IMR-90 (cell line): ENCODE measurements at regions not wholly inside any gene's neighbourhood (a gene's known extent, or its start where the extent isn't known, plus 50 kb on each side); places are given as distances from the start of the nearest gene placed in this dataset.

Source experiments
- ATAC-seq: fragments of 200-7000 bp; cut with Tn5 transposase; 2 replicates; pipeline ENCODE4 v1.9.1; 2020; ENCODE audit warnings: low read depth, mild to moderate bottlenecking, moderate library complexity
- BruUV-seq: library from RNA; stranded (reverse); fragments of 400-500 nt; replicated peaks from 2 replicates; lab custom pipeline; 2021; lab: Mats Ljungman, UMichigan
- CTCF ChIA-PET: fragments of 300-600 bp; formaldehyde crosslinking; extraction: SDS; loops from one replicate; lab custom pipeline; 2021; ENCODE audit warnings: antibody characterized with exemption; lab: Yijun Ruan, JAX
- POLR2A ChIA-PET: fragments of 300-600 bp; sonication (Branson Sonifier 250); formaldehyde crosslinking; loops from one replicate; lab custom pipeline; 2022; ENCODE audit warnings: antibody characterized with exemption; ENCODE audit not compliant: unreplicated experiment; lab: Charles Lee
- DNase-seq: peaks from one replicate; pipeline ENCODE4 v3.0.0; 2013
- H2AFZ ChIP-seq: replicated peaks from 2 replicates; pipeline ENCODE3; 2013; ENCODE audit warnings: low read length, mild to moderate bottlenecking; ENCODE audit not compliant: poor library complexity
- H2AK5ac ChIP-seq: 2 replicates; pipeline ENCODE4 v1.6.1; 2013; ENCODE audit warnings: low read depth, low read length, inconsistent platforms
- H2AK9ac ChIP-seq: replicated peaks from 2 replicates; pipeline ENCODE3; 2013; ENCODE audit warnings: mild to moderate bottlenecking, low read depth, low read length, moderate library complexity; ENCODE audit not compliant: poor library complexity
- H2BK120ac ChIP-seq: 2 replicates; pipeline ENCODE4 v1.6.1; 2013; ENCODE audit warnings: low read depth, low read length, inconsistent platforms
- H2BK15ac ChIP-seq: 3 replicates; pipeline ENCODE4 v1.6.1; 2013; ENCODE audit warnings: low read depth, low read length, inconsistent platforms
- H2BK20ac ChIP-seq: 2 replicates; pipeline ENCODE4 v1.6.1; 2013; ENCODE audit warnings: low read depth, mild to moderate bottlenecking, inconsistent platforms, low read length, moderate library complexity
- H2BK5ac ChIP-seq: 2 replicates; pipeline ENCODE4 v1.6.1; 2013; ENCODE audit warnings: mild to moderate bottlenecking, low read depth, low read length, inconsistent platforms; ENCODE audit not compliant: poor library complexity, severe bottlenecking
- H3K14ac ChIP-seq: replicated peaks from 2 replicates; pipeline ENCODE4 v1.6.1; 2013; ENCODE audit warnings: low read depth, low read length, inconsistent platforms
- H3K18ac ChIP-seq: 2 replicates; pipeline ENCODE4 v1.6.1; 2013; ENCODE audit warnings: low read depth, low read length, control low read depth
- H3K23ac ChIP-seq: 2 replicates; pipeline ENCODE4 v1.6.1; 2013; ENCODE audit warnings: low read depth, low read length, inconsistent platforms
- H3K27ac ChIP-seq: 2 replicates; pipeline ENCODE4 v1.5.1; 2013; ENCODE audit warnings: mild to moderate bottlenecking, control low read depth, low read length; ENCODE audit not compliant: insufficient read depth
- H3K27me3 ChIP-seq: 2 replicates; pipeline ENCODE4 v1.6.1; 2013; ENCODE audit warnings: low read length; ENCODE audit not compliant: control insufficient read depth, insufficient read depth
- H3K36me3 ChIP-seq: 2 replicates; pipeline ENCODE4 v1.6.1; 2013; ENCODE audit warnings: low read length, mixed read lengths; ENCODE audit not compliant: control insufficient read depth, insufficient read depth
- H3K4ac ChIP-seq: 2 replicates; pipeline ENCODE4 v1.6.1; 2013; ENCODE audit warnings: low read depth, low read length, inconsistent platforms
- H3K4me1 ChIP-seq: 2 replicates; pipeline ENCODE4 v1.6.1; 2013; ENCODE audit warnings: low read length, mixed read lengths; ENCODE audit not compliant: control insufficient read depth, insufficient read depth
- H3K4me2 ChIP-seq: 2 replicates; pipeline ENCODE4 v1.6.1; 2013; ENCODE audit warnings: low read depth, mild to moderate bottlenecking, control low read depth, low read length, moderate library complexity
- H3K4me3 ChIP-seq: 2 replicates; pipeline ENCODE4 v1.5.1; 2013; ENCODE audit warnings: low read depth, mild to moderate bottlenecking, control low read depth, low read length, moderate library complexity; ENCODE audit not compliant: insufficient read depth
- H3K56ac ChIP-seq: 2 replicates; pipeline ENCODE4 v1.6.1; 2013; ENCODE audit warnings: low read length, inconsistent platforms; ENCODE audit not compliant: insufficient read depth; ENCODE audit errors: extremely low read depth
- H3K79me1 ChIP-seq, 2 experiments: 2 replicates each; pipeline ENCODE4 v1.6.1; 2013; ENCODE audit warnings: low read length in 2 of 2, inconsistent platforms in 1 of 2, low read depth in 1 of 2
- H3K9ac ChIP-seq: 2 replicates; pipeline ENCODE4 v1.6.1; 2013; ENCODE audit warnings: low read depth, low read length, control low read depth
- H3K9me1 ChIP-seq: 2 replicates; pipeline ENCODE4 v1.6.1; 2013; ENCODE audit warnings: low read length, inconsistent platforms; ENCODE audit not compliant: insufficient read depth
- H3K9me3 ChIP-seq: 2 replicates; pipeline ENCODE4 v1.6.1; 2013; ENCODE audit warnings: low read length; ENCODE audit not compliant: control insufficient read depth, insufficient read depth
- H4K20me1 ChIP-seq: 2 replicates; pipeline ENCODE4 v1.6.1; 2013; ENCODE audit warnings: low read length, inconsistent platforms; ENCODE audit not compliant: insufficient read depth
- H4K5ac ChIP-seq: 2 replicates; pipeline ENCODE4 v1.6.1; 2013; ENCODE audit warnings: mild to moderate bottlenecking, low read depth, low read length, control low read depth
- H4K8ac ChIP-seq, 2 experiments: 2 replicates each; pipeline ENCODE4 v1.6.1; 2013; ENCODE audit warnings: low read depth in 2 of 2, low read length in 2 of 2, control low read depth in 1 of 2, inconsistent platforms in 1 of 2
- H4K91ac ChIP-seq: 2 replicates; pipeline ENCODE4 v1.6.1; 2013; ENCODE audit warnings: low read depth, low read length, inconsistent platforms; ENCODE audit not compliant: insufficient read depth
- BHLHE40 ChIP-seq: fragments of 150-350 bp; IDR thresholded peaks from 2 replicates; pipeline ENCODE4 v1.6.1; 2016; ENCODE audit warnings: mild to moderate bottlenecking, low read depth, low read length
- CEBPB ChIP-seq: IDR thresholded peaks from 2 replicates; pipeline ENCODE4 v1.6.1; 2012; ENCODE audit warnings: low read depth, low read length, improper control_type of control experiment
- CHD1 ChIP-seq: IDR thresholded peaks from 2 replicates; pipeline ENCODE4 v1.6.1; 2012; ENCODE audit warnings: low read depth, low read length, improper control_type of control experiment
- CTCF ChIP-seq: conservative IDR thresholded peaks from 2 replicates; pipeline ENCODE4 v1.5.1; 2012; ENCODE audit warnings: mild to moderate bottlenecking, low read depth, low read length, improper control_type of control experiment
- ELK1 ChIP-seq: fragments of 150-350 bp; IDR thresholded peaks from 2 replicates; pipeline ENCODE4 v1.6.1; 2016; ENCODE audit warnings: low read depth, mild to moderate bottlenecking, low read length, moderate library complexity, borderline replicate concordance
- MAFK ChIP-seq: IDR thresholded peaks from 2 replicates; pipeline ENCODE4 v1.6.1; 2012; ENCODE audit warnings: low read depth, low read length, improper control_type of control experiment
- MAZ ChIP-seq: IDR thresholded peaks from 2 replicates; pipeline ENCODE4 v1.6.1; 2012; ENCODE audit warnings: low read depth, mild to moderate bottlenecking, low read length, improper control_type of control experiment, moderate library complexity, borderline replicate concordance
- POLR2A ChIP-seq: IDR thresholded peaks from 2 replicates; pipeline ENCODE4 v1.6.1; 2012; ENCODE audit warnings: mild to moderate bottlenecking, low read depth, low read length
- RAD21 ChIP-seq: IDR thresholded peaks from 2 replicates; pipeline ENCODE4 v1.6.1; 2012; ENCODE audit warnings: low read length, improper control_type of control experiment
- RCOR1 ChIP-seq: IDR thresholded peaks from 2 replicates; pipeline ENCODE4 v1.6.1; 2012; ENCODE audit warnings: mild to moderate bottlenecking, low read length, improper control_type of control experiment; ENCODE audit not compliant: insufficient replicate concordance
- RFX5 ChIP-seq: IDR thresholded peaks from 2 replicates; pipeline ENCODE4 v1.8.0; 2012; ENCODE audit warnings: low read depth, mild to moderate bottlenecking, low read length, moderate library complexity
- SMC3 ChIP-seq: fragments of 150-350 bp; IDR thresholded peaks from 2 replicates; pipeline ENCODE4 v1.6.1; 2016; ENCODE audit warnings: low read depth, mild to moderate bottlenecking, antibody characterized with exemption, low read length, moderate library complexity
- USF2 ChIP-seq: fragments of 150-350 bp; IDR thresholded peaks from 2 replicates; pipeline ENCODE4 v1.6.1; 2017; ENCODE audit warnings: mild to moderate bottlenecking, antibody characterized with exemption, low read length, low read depth
- WGBS, 2 experiments: methylation state at CpG; one replicate each; pipeline versions ENCODE4 v1.1.5 to v1.1.7; 2013; ENCODE audit warnings: missing lambda C conversion rate in 2 of 2; ENCODE audit not compliant: insufficient read length in 1 of 2; ENCODE audit errors: extremely low coverage in 2 of 2; 5-methylcytosine and 5-hydroxymethylcytosine counted together
- dilution Hi-C: fragments of 300-500 bp; cut with HindIII; formaldehyde crosslinking; loops from one replicate; pipeline ENCODE4 v1.14.3; 2018; ENCODE audit warnings: low sequenced_read_pairs; ENCODE audit not compliant: unreplicated experiment
- in situ Hi-C: fragments of 300-500 bp; cut with MboI; formaldehyde crosslinking; loops from 3 replicates; pipeline ENCODE4 v1.14.3; 2019; ENCODE audit warnings: low sequenced_read_pairs, inconsistent platforms, mixed read lengths
- intact Hi-C: fragments of 100-400 bp; cut with micrococcal nuclease; formaldehyde crosslinking; loops from 2 replicates; pipeline ENCODE4 v1.10.0; 2022

DNA sequence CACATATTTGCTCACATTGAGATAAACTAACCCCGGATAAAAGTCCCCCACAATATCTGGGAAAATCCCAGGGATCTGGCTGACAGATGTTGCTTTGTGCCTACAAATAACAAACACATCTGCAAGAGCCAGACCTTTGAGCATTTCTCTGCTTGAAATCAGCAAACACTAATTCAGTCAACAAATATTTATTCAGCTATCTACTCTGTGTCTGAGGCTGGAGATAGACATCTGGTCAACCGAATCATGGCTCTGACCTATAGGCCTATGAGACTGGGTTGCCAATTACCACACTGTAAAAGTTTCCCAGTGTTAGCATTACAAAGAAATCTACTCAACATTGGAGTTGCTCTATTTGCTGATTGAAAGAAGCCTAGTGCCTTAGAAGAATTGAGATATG lies 201.1 kb upstream of the CADPS start:
- Histone ChIP-seq H3K79me1 (no peaks in the 10 kb centered on the region), H3K9me3 (0 out of 2 replicates have a peak, but pooled peaks cover 3% of the 10 kb centered on the region), H3K14ac (no peak overlapping the region), H3K18ac (no peak overlapping the region), H3K23ac (no peak overlapping the region), H4K20me1 (no peaks in the 10 kb centered on the region), H3K36me3 (no peaks in the 10 kb centered on the region), H4K5ac (no peak overlapping the region), H3K56ac (no peak overlapping the region), H3K4ac (no peak overlapping the region), H4K8ac (no peak overlapping the region), H2BK5ac (no peak overlapping the region), H4K91ac (no peak overlapping the region), H2BK120ac (no peak overlapping the region), H2BK15ac (no peak overlapping the region), H2AFZ (no peak overlapping the region), H3K9ac (no peak overlapping the region), H2AK9ac (no peak overlapping the region), H3K4me2 (no peak overlapping the region), H3K9me1 (no peaks in the 10 kb centered on the region), H2AK5ac (no peak overlapping the region), H2BK20ac (no peak overlapping the region), H3K4me3 (no peak overlapping the region), H3K27ac (no peak overlapping the region), H3K4me1 (no peaks in the 10 kb centered on the region), H3K27me3 (no peaks in the 10 kb centered on the region)
- in situ Hi-C loops = no loop called here
- POLR2A ChIA-PET = no interaction called here
- intact Hi-C loops = no loop called here
- no peak for DNase-seq
- TF ChIP-seq RCOR1 (no peak), MAZ (no peak), RAD21 (no peak), ELK1 (no peak), USF2 (no peak), MAFK (no peak), CHD1 (no peak), RFX5 (no peak), CEBPB (no peak), BHLHE40 (no peak), CTCF (no peak), POLR2A (no peak), SMC3 (no peak)
- ATAC-seq = no peak
- no CpG with 5 or more reads among the region's 2 CpGs for WGBS, 2 experiments
- CTCF ChIA-PET = interaction anchor here (0.6 kb wide), 1 partner anchor 13 kb away, joined by 5 read pairs; no protein-coding TSS in a partner anchor
- no TSS peak for BruUV-seq
- dilution Hi-C loops = no loop called here
